GM23338 (cell line): ENCODE measurements at regions not wholly inside any gene's neighbourhood (a gene's known extent, or its start where the extent isn't known, plus 50 kb on each side); places are given as distances from the start of the nearest gene placed in this dataset.

Experiments used
- ATAC-seq: fragments of 200-7000 bp; cut with Tn5 transposase; 3 replicates; pipeline ENCODE4 v1.9.1; 2020
- DNase-seq: peaks from one replicate; pipeline ENCODE4 v3.0.0-alpha.2; 2015; ENCODE audit warnings: low spot score
- H2AFZ ChIP-seq: fragments of 200-600 bp; sonication (generic); 2 replicates; pipeline ENCODE4 v1.8.0; 2016; ENCODE audit warnings: antibody characterized with exemption, mild to moderate bottlenecking, moderate library complexity
- H3F3A ChIP-seq: fragments of 200-600 bp; sonication (generic); replicated peaks from 2 replicates; pipeline ENCODE4 v1.8.0; 2017; ENCODE audit warnings: antibody characterized with exemption, mixed run types, low read depth
- H3K27ac ChIP-seq: fragments of 200-600 bp; sonication (generic); 2 replicates; pipeline ENCODE4 v1.6.1; 2016; ENCODE audit warnings: low read depth
- H3K27me3 ChIP-seq: fragments of 200-600 bp; sonication (generic); 2 replicates; pipeline ENCODE4 v1.8.0; 2016; ENCODE audit warnings: mild to moderate bottlenecking, mixed run types, moderate library complexity; ENCODE audit not compliant: insufficient read depth
- H3K36me3 ChIP-seq: fragments of 200-600 bp; sonication (generic); 2 replicates; pipeline ENCODE4 v1.8.0; 2016; ENCODE audit warnings: mild to moderate bottlenecking; ENCODE audit not compliant: insufficient read depth
- H3K4me1 ChIP-seq: fragments of 200-600 bp; sonication (generic); 2 replicates; pipeline ENCODE4 v1.8.0; 2016; ENCODE audit warnings: mild to moderate bottlenecking, moderate library complexity; ENCODE audit not compliant: insufficient read depth
- H3K4me2 ChIP-seq: fragments of 200-600 bp; sonication (generic); 2 replicates; pipeline ENCODE4 v1.7.1; 2017; ENCODE audit warnings: mixed run types
- H3K4me3 ChIP-seq: fragments of 200-600 bp; sonication (generic); 2 replicates; pipeline ENCODE4 v1.6.1; 2016; ENCODE audit warnings: mixed run types
- H3K79me2 ChIP-seq: fragments of 200-600 bp; sonication (generic); replicated peaks from 2 replicates; pipeline ENCODE4 v1.8.0; 2017; ENCODE audit warnings: mild to moderate bottlenecking; ENCODE audit not compliant: insufficient read depth
- H3K9me2 ChIP-seq: fragments of 200-600 bp; sonication (generic); 2 replicates; pipeline ENCODE4 v1.8.0; 2017; ENCODE audit not compliant: insufficient read depth
- H4K20me1 ChIP-seq: fragments of 200-600 bp; sonication (generic); replicated peaks from 2 replicates; pipeline ENCODE4 v1.8.0; 2017; ENCODE audit warnings: mild to moderate bottlenecking; ENCODE audit not compliant: insufficient read depth
- H3K27ac Mint-ChIP-seq: 2 replicates; pipeline ENCODE4 v1.8.0; 2020; ENCODE audit warnings: inconsistent platforms, mild to moderate bottlenecking, moderate library complexity, mixed read lengths
- H3K27me3 Mint-ChIP-seq: 3 replicates; pipeline ENCODE4 v1.8.0; 2022; ENCODE audit warnings: low read depth, mild to moderate bottlenecking, moderate library complexity, mixed read lengths, inconsistent platforms; ENCODE audit not compliant: insufficient read depth, poor library complexity
- H3K36me3 Mint-ChIP-seq: 3 replicates; pipeline ENCODE4 v1.8.0; 2021; ENCODE audit warnings: low read depth, mild to moderate bottlenecking, inconsistent platforms, moderate library complexity, mixed read lengths
- H3K4me1 Mint-ChIP-seq: 3 replicates; pipeline ENCODE4 v1.8.0; 2020; ENCODE audit warnings: mild to moderate bottlenecking, inconsistent platforms, mixed read lengths
- H3K4me3 Mint-ChIP-seq: 3 replicates; pipeline ENCODE4 v1.8.0; 2021; ENCODE audit warnings: moderate library complexity, mild to moderate bottlenecking, inconsistent platforms, mixed read lengths
- H3K9me3 Mint-ChIP-seq: 3 replicates; pipeline ENCODE4 v1.8.0; 2020; ENCODE audit warnings: moderate library complexity, mild to moderate bottlenecking, inconsistent platforms, mixed read lengths
- EZH2 ChIP-seq: fragments of 200-600 bp; sonication (generic); IDR thresholded peaks from one replicate; pipeline ENCODE4 v1.8.0; 2017; ENCODE audit warnings: antibody characterized with exemption, mild to moderate bottlenecking, low read depth; ENCODE audit not compliant: unreplicated experiment
- EZH2phosphoT487 ChIP-seq: fragments of 200-600 bp; sonication (generic); IDR thresholded peaks from one replicate; pipeline ENCODE4 v1.8.1; 2018; ENCODE audit warnings: antibody characterized with exemption; ENCODE audit not compliant: unreplicated experiment
- JUNB ChIP-seq: IDR thresholded peaks from one replicate; pipeline ENCODE4 v1.6.1; 2016; ENCODE audit warnings: antibody characterized with exemption; ENCODE audit not compliant: unreplicated experiment
- POLR2AphosphoS5 ChIP-seq: IDR thresholded peaks from 2 replicates; pipeline ENCODE4 v1.6.1; 2016; ENCODE audit warnings: antibody characterized with exemption, low read depth
- STAT1 ChIP-seq: IDR thresholded peaks from one replicate; pipeline ENCODE4 v1.6.1; 2016; ENCODE audit warnings: antibody characterized with exemption; ENCODE audit not compliant: unreplicated experiment
- TF ChIP-seq, protein P1 (sequence below): IDR thresholded peaks from 2 replicates; pipeline ENCODE4 v1.6.1; 2016; ENCODE audit warnings: antibody characterized with exemption
- TF ChIP-seq, protein P2 (sequence below), 2 experiments: fragments of 200-600 bp in 1 of 2; sonication (generic) in 1 of 2; conservative IDR thresholded peaks; 2 replicates each; pipeline versions ENCODE4 v1.5.1 to v1.6.1; 2016 to 2017; ENCODE audit warnings: antibody characterized with exemption in 2 of 2, low read depth in 2 of 2, mild to moderate bottlenecking in 2 of 2, moderate library complexity in 1 of 2
- TF ChIP-seq, protein P3 (sequence below): fragments of 250-450 bp; sonication (Bioruptor Pico); IDR thresholded peaks from 2 replicates; pipeline ENCODE4 v1.5.0; 2020; ENCODE audit warnings: mild to moderate bottlenecking, moderate library complexity

DNA sequence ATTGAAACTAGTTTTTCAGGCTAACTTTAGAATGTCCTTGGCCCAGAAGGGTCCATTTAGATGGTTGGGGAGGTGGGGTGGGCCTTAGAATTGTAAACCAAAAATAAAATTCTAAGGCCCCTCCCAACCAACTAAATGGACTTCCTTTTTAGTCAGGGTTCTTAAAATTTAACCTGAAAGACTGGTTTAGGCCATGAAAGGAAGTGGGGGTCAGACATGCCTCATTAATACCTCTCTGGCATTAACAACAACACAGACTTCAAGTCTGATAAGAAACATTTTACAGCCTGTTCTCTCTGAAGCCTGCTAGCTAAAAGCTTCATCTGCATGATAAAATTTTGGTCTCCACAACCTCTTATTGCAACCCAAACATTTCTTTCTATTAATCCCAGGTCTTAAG lies 65.5 kb upstream of the TNC start:
- no peaks in the 10 kb centered on the region for H4K20me1 ChIP-seq
- Mint-ChIP-seq H3K4me1 (peaks cover 18% of the 10 kb centered on the region), H3K9me3 (no peaks in the 10 kb centered on the region), H3K4me3 (no peak overlapping the region), H3K27me3 (no peaks in the 10 kb centered on the region), H3K36me3 (no peaks in the 10 kb centered on the region), H3K27ac (no peak overlapping the region)
- no peak for DNase-seq
- no peak overlapping the region for H3K27ac ChIP-seq
- no peak for TF ChIP-seq STAT1
- TF ChIP-seq, protein P1, sequence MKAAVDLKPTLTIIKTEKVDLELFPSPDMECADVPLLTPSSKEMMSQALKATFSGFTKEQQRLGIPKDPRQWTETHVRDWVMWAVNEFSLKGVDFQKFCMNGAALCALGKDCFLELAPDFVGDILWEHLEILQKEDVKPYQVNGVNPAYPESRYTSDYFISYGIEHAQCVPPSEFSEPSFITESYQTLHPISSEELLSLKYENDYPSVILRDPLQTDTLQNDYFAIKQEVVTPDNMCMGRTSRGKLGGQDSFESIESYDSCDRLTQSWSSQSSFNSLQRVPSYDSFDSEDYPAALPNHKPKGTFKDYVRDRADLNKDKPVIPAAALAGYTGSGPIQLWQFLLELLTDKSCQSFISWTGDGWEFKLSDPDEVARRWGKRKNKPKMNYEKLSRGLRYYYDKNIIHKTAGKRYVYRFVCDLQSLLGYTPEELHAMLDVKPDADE: no peak
- no peak for TF ChIP-seq EZH2
- no peak for TF ChIP-seq POLR2AphosphoS5
- TF ChIP-seq, protein P2, sequence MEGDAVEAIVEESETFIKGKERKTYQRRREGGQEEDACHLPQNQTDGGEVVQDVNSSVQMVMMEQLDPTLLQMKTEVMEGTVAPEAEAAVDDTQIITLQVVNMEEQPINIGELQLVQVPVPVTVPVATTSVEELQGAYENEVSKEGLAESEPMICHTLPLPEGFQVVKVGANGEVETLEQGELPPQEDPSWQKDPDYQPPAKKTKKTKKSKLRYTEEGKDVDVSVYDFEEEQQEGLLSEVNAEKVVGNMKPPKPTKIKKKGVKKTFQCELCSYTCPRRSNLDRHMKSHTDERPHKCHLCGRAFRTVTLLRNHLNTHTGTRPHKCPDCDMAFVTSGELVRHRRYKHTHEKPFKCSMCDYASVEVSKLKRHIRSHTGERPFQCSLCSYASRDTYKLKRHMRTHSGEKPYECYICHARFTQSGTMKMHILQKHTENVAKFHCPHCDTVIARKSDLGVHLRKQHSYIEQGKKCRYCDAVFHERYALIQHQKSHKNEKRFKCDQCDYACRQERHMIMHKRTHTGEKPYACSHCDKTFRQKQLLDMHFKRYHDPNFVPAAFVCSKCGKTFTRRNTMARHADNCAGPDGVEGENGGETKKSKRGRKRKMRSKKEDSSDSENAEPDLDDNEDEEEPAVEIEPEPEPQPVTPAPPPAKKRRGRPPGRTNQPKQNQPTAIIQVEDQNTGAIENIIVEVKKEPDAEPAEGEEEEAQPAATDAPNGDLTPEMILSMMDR (conservative IDR thresholded peaks at IDR 0.05; ENCODE audit: low read depth in 2 of 2): no peak
- no peak for TF ChIP-seq EZH2phosphoT487
- TF ChIP-seq JUNB: no peak
- TF ChIP-seq, protein P3, sequence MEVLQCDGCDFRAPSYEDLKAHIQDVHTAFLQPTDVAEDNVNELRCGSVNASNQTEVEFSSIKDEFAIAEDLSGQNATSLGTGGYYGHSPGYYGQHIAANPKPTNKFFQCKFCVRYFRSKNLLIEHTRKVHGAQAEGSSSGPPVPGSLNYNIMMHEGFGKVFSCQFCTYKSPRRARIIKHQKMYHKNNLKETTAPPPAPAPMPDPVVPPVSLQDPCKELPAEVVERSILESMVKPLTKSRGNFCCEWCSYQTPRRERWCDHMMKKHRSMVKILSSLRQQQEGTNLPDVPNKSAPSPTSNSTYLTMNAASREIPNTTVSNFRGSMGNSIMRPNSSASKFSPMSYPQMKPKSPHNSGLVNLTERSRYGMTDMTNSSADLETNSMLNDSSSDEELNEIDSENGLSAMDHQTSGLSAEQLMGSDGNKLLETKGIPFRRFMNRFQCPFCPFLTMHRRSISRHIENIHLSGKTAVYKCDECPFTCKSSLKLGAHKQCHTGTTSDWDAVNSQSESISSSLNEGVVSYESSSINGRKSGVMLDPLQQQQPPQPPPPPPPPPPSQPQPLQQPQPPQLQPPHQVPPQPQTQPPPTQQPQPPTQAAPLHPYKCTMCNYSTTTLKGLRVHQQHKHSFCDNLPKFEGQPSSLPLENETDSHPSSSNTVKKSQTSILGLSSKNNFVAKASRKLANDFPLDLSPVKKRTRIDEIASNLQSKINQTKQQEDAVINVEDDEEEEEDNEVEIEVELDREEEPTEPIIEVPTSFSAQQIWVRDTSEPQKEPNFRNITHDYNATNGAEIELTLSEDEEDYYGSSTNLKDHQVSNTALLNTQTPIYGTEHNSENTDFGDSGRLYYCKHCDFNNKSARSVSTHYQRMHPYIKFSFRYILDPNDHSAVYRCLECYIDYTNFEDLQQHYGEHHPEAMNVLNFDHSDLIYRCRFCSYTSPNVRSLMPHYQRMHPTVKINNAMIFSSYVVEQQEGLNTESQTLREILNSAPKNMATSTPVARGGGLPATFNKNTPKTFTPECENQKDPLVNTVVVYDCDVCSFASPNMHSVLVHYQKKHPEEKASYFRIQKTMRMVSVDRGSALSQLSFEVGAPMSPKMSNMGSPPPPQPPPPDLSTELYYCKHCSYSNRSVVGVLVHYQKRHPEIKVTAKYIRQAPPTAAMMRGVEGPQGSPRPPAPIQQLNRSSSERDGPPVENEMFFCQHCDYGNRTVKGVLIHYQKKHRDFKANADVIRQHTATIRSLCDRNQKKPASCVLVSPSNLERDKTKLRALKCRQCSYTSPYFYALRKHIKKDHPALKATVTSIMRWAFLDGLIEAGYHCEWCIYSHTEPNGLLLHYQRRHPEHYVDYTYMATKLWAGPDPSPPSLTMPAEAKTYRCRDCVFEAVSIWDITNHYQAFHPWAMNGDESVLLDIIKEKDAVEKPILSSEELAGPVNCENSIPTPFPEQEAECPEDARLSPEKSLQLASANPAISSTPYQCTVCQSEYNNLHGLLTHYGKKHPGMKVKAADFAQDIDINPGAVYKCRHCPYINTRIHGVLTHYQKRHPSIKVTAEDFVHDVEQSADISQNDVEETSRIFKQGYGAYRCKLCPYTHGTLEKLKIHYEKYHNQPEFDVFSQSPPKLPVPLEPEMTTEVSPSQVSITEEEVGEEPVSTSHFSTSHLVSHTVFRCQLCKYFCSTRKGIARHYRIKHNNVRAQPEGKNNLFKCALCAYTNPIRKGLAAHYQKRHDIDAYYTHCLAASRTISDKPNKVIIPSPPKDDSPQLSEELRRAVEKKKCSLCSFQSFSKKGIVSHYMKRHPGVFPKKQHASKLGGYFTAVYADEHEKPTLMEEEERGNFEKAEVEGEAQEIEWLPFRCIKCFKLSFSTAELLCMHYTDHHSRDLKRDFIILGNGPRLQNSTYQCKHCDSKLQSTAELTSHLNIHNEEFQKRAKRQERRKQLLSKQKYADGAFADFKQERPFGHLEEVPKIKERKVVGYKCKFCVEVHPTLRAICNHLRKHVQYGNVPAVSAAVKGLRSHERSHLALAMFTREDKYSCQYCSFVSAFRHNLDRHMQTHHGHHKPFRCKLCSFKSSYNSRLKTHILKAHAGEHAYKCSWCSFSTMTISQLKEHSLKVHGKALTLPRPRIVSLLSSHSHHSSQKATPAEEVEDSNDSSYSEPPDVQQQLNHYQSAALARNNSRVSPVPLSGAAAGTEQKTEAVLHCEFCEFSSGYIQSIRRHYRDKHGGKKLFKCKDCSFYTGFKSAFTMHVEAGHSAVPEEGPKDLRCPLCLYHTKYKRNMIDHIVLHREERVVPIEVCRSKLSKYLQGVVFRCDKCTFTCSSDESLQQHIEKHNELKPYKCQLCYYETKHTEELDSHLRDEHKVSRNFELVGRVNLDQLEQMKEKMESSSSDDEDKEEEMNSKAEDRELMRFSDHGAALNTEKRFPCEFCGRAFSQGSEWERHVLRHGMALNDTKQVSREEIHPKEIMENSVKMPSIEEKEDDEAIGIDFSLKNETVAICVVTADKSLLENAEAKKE (CRISPR knock-in tag): no peak
- 0 out of 2 replicates have a peak overlapping the region, but pooled peaks have one; percentile 18 for H2AFZ ChIP-seq
- no peak for ATAC-seq
- 0 out of 2 replicates have a peak overlapping the region, but pooled peaks have one; percentile 30 for H3K4me2 ChIP-seq
- H3K4me3 ChIP-seq: no peak overlapping the region
- no peaks in the 10 kb centered on the region for H3K27me3 ChIP-seq
- no peaks in the 10 kb centered on the region for H3K9me2 ChIP-seq
- H3K4me1 ChIP-seq: peaks cover 35% of the 10 kb centered on the region
- H3K79me2 ChIP-seq: no peaks in the 10 kb centered on the region
- H3K36me3 ChIP-seq: no peaks in the 10 kb centered on the region
- no peaks in the 10 kb centered on the region for H3F3A ChIP-seq
